GM18520 (cell line): ENCODE measurements at regions not wholly inside any gene's neighbourhood (a gene's known extent, or its start where the extent isn't known, plus 50 kb on each side); places are given as distances from the start of the nearest gene placed in this dataset.

Experiments used
- ATAC-seq: cut with Tn5 transposase; IDR thresholded peaks from one replicate; pipeline ENCODE4 v1.9.1; 2021; ENCODE audit not compliant: unreplicated experiment

DNA sequence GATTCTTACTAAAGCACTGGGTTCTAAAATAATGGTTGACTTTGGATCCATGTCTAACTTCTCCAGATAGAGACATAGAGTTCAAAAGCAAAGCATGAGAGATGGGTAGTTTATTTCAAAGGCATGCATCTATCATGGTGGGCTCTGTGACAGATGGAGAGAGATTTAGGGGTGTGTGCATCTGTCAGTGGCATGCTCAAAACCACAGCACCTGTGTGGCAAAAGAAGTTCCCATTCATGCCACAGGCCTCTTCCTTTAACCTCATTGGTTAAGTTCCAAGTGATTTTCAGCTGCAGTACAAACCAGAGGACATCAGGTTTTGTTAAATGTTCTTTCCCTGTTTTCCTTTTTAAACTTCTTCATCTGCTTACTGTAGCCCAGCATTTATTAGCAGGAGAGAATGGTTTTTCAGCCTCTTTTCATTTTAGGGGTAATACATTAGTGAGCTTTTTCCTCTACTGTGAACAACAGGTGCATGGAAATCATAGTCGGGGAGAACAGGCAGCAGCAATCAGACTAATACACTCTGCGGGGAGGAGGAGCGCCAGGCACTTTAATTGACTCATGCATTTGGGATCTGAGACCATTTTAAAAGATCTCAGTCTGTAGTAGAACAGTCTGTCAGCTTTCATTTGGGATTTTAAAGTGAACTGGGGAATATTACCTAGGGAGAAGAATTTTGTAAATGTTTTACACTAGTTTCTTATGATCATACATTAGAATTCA lies 52.4 kb upstream of the UPP2 start:
- ATAC-seq, result no peak

DNA sequence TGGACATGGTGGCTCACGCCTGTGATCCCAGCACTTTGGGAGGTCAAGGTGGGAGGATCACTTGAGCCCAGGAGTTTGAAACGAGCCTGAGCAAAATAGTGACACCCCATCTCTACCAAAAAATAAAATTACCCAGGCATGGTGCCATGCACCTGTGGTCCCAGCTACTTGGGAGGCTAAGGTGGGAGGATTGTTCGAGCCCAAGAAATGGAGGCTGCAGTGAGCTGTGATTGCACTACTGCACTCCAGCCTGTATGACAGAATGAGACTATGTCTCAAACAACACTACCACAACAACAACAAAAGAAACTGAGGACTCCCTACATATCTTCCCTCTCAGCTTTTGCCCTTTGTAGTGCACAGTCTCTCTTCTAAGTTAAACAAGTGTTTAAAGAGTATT lies 53.3 kb upstream of the UPP2 start:
- no peak for ATAC-seq

DNA sequence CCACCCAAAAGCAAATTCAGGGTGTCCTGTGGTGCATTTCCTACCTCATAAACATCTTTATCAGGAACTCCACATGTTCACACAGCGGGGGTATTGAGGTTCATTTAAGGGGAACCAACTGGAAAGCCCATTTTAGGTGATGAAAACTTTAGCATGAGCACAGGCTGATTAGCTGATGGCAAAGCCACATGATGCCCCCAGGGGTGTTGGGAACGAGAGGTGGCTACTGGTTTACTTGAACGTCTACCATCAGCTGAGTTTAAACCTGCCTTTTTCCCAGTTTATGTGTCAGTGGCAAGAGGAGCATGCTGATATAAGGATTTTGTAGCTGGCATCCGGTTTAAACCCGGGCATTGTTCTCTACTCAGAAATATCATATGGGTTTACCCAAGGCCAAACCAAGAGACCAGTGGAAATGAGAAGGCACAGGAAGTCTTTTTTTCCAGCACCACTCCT lies 54.5 kb upstream of the UPP2 start:
- no peak for ATAC-seq

DNA sequence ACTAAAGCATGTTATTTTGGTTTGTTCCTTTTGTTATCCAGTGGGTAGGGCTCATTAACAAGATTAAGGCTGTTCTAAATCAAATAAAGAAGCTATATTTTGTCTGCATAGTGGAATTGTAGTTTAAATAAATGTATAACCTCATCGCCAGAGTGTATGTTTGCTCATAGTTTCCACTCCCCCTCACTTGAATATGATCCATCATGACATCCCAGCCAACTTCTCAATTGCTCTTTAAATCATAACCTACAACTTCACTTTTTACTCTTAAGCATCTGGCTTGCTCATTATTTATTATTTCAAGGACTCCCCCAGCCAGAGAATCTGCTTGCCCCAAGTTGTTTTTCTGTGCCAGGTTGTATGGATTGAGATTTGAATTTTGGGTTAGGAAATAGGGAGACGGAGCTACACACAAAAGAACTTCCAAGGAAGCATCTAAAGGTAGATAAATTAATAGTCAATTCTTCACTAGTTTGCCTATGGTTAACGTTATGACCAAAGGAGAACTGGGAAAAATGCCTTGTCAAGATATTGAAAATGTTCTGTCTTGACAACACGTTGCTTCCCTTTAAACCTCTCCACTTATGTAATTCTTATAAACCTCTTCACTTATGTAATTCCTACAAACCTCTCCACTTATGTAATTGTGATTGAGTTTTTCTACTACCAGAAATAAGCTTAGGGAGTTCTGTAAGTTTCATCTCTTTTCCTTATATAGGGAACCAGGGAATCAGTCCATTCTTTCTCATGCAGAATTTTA lies 55.4 kb upstream of the UPP2 start:
- no peak for ATAC-seq

DNA sequence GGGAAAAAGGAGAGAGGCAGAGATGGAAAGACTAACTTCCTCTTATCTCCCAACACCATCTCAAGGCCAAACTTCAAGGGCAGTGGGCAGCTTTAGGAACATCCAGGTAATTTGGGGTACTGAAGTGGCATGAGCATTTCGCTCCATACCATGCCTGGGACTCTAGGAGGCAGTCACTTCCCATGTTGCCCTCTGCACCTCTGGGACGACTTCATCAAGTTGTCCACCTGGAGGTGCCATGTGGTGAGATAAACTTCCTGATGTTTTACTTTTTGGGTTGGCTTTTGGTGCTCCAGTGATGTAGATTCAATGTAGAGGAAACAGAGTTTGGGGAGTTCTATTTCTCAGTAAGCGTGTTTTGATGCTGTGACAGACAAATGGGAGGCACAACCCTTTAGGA lies 56.3 kb upstream of the UPP2 start:
- no peak for ATAC-seq

DNA sequence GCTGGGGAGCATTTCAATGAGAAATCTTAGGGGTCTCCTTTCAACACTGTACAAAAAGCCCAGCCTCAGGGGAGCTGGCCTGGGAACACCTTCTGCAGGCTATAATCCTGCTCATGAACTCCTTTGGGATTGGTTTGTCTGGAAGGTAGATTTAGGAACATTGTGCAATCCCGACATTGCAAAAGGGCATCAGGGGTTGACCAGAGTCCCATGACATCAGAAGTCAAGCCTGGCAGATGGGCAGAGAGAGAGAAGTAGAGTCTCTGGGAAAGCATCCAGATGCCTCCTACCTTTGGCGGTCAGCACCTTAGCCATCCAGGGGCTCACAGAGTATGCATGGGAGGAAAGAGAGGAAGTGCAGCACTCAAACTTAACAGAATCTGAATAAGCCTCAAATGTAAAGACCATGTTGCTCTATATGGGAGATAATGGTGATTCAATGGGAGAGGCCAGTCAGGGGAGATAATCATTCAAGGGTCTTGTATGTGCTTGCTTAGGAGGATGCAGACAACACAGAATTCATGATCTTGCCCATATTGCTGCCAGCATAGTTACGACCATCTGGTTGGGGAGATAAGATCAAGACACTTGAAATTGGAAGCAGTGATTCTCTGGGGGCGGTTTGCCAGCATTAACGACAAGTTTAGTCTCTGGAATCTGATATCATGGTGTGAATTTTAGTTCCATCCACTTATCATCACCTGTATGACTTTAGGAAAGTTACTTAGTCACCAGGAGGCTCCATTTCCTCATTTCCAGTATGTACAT lies 58.3 kb upstream of the UPP2 start:
- no peak for ATAC-seq

- ATAC-seq, result no peak
These were observed 59.0 kb upstream of the UPP2 start for GRCh38 chr2:158042666-158043065.

DNA sequence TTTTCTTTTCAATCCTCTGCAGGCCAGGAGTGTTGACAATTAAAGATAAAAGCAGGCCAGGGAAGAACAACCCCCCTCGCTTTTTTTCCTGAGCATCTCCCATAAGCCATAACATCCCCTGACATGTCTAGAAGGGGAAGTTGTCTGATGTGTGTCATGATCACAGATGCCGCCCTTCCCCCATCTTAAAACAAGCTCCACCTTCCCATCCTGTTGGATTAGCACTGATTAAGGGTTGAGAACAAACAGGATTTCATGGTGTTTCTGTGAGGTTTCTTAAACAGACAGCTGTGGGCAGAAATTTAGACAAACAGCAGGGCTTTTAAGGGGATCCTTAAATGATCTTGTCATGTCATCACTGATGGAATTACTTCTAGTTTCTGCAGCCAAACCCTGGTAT lies 59.4 kb upstream of the UPP2 start:
- no peak for ATAC-seq

DNA sequence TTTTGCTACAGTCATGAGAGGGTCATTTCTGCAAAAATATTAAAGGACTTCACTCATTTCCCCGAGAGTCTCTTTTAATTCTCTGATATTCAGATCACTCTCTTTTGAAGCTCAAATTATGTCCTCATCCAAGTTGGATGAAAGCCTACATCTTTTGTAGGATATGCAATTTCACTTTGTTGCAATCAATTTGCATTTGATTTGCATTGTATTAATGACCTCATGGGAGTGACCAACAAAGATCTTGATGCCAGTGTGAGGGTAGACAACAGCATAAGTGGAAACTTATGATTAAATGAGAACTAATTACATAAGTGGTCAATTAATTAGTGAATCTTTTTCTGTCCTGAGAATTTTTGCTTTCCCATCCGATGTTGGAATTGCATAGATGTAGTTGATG lies 60.3 kb upstream of the UPP2 start:
- no peak for ATAC-seq

DNA sequence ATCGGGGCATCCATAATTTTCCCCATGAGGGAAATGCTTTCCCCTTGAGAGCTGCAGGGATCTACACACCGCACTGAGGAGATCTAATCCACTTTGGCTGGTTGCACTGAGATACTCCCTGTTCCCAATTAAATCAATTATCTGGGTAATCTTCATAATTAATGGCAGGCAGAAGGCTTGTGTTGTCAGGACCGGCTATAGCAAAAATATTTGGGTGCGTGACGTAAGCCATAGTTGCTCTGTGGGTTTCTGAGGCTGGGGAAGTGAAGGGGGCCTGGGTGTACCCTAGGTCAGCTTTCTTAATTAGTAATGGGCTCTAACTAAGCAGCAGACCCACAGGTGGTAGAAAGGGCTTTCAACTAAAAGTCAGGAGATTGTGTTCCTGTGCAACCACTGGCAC lies 62.8 kb upstream of the UPP2 start:
- ATAC-seq, result no peak

DNA sequence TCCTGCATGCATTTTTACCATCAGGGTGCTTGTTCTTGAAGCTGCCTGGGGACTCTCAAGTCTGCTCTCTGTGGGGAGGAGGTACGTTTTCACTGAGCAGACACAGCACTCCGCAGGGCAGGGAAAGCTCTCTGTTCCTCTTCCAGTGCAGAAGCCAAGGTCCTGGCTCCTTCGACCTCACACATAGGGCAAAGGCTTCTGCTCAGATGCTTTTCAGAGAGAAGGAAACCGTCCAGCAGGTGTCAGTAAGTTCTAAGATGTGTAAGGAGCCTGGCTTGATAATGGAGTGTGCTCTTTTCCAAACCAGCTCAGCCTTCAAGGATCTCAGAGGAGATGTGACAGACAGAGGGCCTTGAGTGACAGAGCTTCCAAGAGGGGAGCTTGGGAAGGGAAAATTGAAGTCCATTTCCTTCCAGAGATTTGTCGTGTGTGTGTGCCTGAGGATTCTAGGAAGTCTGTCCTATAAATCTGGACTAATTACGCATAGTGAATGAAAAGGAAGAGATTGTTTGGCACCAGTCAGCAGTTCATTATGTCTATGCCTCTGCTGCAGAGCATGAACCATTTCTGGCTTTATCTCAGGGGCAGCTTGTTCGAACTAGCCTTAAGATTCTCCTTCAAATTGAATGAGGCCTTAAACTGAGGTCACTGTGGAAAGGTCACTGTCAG lies 67.3 kb upstream of the UPP2 start:
- ATAC-seq, result no peak

GRCh38 chr2:158031371-158031770 lies 70.3 kb upstream of the UPP2 start:
- no peak for ATAC-seq

GRCh38 chr2:158025255-158025996 lies 76.2 kb upstream of the UPP2 start:
- no peak for ATAC-seq

GRCh38 chr2:158024288-158024898 lies 77.3 kb upstream of the UPP2 start:
- peak; percentile 51 for ATAC-seq

GRCh38 chr2:158022888-158023287 lies 78.8 kb upstream of the UPP2 start:
- ATAC-seq, result no peak

- no peak for ATAC-seq
These were observed 80.5 kb upstream of the UPP2 start for GRCh38 chr2:158021226-158021625.

- no peak for ATAC-seq
These were observed 86.1 kb upstream of the UPP2 start for GRCh38 chr2:158015428-158016076.

DNA sequence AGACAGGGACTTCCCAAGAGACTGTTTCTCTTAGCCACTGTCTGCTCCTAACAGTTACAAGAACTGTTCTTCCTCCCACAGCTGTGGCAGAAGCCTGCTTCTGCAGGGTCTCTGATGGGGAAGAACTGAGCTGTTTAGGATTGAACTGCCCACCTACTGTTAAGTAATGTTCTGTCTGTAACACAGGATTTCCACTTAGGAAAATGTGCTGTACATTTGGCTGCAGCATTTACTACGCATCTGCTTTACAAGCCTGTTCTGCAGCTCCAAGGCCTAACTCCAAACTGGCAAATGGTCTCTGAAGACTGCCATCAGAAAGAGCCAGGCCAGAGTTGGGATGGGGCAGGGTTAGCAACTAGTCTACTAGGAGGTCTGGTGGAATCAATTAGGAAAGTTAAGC lies 87.8 kb upstream of the UPP2 start:
- ATAC-seq, result no peak

GRCh38 chr2:158011055-158011771 lies 90.5 kb upstream of the UPP2 start:
- ATAC-seq, result no peak
